NB4 (cell line): ENCODE measurements at regions not wholly inside any gene's neighbourhood (a gene's known extent, or its start where the extent isn't known, plus 50 kb on each side); places are given as distances from the start of the nearest gene placed in this dataset.

Experiments used
- DNase-seq: peaks from one replicate; pipeline ENCODE4 v3.0.0; 2010; ENCODE audit warnings: low read depth
- H3K4me3 ChIP-seq: one replicate; pipeline ENCODE4 v1.5.1; 2011; ENCODE audit warnings: mild to moderate bottlenecking, low read depth, low read length, moderate library complexity
- MYC ChIP-seq: IDR thresholded peaks from 2 replicates; pipeline ENCODE4 v1.6.1; 2011; ENCODE audit warnings: low read depth, low read length
- POLR2A ChIP-seq: IDR thresholded peaks from 2 replicates; pipeline ENCODE4 v1.6.1; 2011; ENCODE audit warnings: mild to moderate bottlenecking; ENCODE audit not compliant: insufficient read length; ENCODE audit errors: extremely low read depth
- TF ChIP-seq, protein P1 (sequence below): IDR thresholded peaks from one replicate; pipeline ENCODE4 v1.5.1; 2012; ENCODE audit warnings: low read depth, low read length
- TF ChIP-seq, protein P2 (sequence below): IDR thresholded peaks from 2 replicates; pipeline ENCODE4 v1.6.1; 2011; ENCODE audit warnings: low read depth, low read length

DNA sequence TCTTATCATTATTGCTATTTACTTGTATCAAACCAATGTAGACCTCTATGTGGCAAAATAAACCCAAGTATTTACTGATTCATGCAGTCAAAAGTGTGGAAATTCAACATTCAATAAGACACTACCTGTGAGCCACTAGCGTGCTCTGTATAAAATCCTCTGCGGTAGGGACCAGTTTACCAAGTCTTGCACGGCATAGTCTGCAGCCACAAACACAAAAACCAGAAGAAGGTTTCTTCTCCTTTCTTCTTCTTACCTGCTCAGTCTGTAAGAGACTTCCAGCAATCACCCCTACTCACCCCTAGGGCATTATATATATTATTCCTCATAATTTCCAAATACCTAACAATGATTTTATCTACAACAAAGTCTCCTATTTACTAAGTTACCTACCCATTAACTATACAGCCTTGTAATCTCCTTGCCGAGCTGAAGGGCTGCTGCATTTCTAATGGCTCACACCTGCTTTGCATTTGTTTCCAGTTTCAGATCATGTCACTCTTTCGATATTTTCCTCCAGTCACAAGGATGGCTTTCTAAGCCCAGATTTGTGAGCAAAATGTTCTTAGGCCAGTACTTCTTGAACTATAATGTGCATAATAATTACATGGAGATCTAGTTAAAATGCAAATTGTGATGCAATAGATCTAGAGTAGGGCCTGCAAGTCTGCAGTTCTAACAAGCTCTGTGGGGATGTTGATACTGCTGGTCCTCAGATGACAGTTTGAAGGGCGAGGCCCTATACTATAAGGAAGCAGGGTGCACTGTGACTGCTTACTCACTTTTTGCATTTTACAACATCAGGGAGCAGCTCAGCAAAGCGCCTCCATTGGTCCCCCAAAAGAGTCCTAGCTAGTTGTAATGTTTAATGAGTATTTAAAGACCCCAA, 191.9 kb upstream of the DDI1 start:
- no peak overlapping the region for H3K4me3 ChIP-seq
- TF ChIP-seq, protein P1, sequence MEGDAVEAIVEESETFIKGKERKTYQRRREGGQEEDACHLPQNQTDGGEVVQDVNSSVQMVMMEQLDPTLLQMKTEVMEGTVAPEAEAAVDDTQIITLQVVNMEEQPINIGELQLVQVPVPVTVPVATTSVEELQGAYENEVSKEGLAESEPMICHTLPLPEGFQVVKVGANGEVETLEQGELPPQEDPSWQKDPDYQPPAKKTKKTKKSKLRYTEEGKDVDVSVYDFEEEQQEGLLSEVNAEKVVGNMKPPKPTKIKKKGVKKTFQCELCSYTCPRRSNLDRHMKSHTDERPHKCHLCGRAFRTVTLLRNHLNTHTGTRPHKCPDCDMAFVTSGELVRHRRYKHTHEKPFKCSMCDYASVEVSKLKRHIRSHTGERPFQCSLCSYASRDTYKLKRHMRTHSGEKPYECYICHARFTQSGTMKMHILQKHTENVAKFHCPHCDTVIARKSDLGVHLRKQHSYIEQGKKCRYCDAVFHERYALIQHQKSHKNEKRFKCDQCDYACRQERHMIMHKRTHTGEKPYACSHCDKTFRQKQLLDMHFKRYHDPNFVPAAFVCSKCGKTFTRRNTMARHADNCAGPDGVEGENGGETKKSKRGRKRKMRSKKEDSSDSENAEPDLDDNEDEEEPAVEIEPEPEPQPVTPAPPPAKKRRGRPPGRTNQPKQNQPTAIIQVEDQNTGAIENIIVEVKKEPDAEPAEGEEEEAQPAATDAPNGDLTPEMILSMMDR, result no peak
- TF ChIP-seq, protein P2, sequence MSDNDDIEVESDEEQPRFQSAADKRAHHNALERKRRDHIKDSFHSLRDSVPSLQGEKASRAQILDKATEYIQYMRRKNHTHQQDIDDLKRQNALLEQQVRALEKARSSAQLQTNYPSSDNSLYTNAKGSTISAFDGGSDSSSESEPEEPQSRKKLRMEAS, result no peak
- TF ChIP-seq MYC (no peak), POLR2A (no peak)
- DNase-seq, result no peak

DNA sequence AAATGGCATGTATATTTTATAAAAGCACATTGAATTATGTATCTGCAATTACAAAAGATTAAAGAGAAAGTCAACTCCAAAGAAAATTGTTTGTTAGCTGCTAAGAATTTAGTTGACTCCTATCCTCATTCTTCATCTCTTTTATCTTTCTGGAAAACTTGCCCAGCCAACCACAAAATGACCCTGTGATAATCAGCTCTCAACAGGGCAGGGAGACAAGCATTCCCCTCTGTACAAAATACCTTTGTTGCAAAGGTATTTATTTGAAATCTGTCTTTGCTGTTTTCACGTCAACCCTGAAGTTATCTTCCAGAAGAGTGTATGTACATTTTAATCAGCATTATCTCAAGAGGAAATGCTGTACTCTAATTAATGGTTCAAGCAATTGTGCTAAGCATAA, 191.1 kb upstream of the DDI1 start:
- no peak for TF ChIP-seq MYC
- TF ChIP-seq POLR2A, result no peak
- TF ChIP-seq, protein P2, result no peak
- TF ChIP-seq, protein P1, result no peak
- DNase-seq, result no peak
- no peak overlapping the region for H3K4me3 ChIP-seq

DNA sequence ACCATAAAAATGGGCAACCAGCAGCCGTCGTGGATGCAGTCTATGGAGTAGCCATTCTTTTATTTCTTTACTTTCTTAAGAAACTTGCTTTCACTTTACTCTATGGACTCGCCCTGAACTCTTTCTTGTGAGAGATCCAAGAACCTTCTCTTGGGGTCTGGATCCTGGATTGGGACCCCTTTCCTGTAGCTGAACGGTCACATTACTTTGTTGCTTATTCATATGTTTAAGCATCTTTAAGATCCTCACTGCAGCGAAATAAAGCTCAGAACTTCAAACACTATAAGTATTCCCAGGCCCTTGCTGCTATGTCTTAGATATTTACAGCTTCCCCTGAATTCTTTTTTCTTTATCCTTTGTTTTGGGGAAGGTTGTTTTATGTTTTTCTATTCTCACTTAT, 187.8 kb upstream of the DDI1 start:
- DNase-seq, result no peak
- no peak overlapping the region for H3K4me3 ChIP-seq
- TF ChIP-seq, protein P2, result no peak
- TF ChIP-seq, protein P1, result no peak

DNA sequence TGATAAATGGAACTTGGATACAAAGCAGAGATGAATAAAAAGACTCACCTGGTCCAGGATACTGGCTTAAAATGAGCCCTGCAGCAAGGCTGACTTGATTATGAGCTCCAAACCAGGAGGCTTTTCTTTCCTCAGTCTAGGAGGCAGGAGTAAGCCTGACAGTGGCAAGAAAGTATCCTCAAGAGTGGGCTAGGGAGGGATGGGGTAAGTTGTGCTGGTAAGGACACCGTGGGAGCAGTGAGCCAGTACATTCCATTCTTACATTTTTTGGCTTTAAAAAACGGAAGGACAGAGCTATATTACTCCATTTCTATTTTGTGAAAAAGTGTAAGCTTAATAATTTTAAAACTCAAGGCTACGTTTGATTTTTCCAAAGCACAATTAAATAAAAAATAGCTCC, 187.1 kb upstream of the DDI1 start:
- DNase-seq, result no peak
- no peak overlapping the region for H3K4me3 ChIP-seq
- TF ChIP-seq MYC, result no peak
- TF ChIP-seq, protein P1, result no peak
- TF ChIP-seq, protein P2, result no peak
- no peak for TF ChIP-seq POLR2A

DNA sequence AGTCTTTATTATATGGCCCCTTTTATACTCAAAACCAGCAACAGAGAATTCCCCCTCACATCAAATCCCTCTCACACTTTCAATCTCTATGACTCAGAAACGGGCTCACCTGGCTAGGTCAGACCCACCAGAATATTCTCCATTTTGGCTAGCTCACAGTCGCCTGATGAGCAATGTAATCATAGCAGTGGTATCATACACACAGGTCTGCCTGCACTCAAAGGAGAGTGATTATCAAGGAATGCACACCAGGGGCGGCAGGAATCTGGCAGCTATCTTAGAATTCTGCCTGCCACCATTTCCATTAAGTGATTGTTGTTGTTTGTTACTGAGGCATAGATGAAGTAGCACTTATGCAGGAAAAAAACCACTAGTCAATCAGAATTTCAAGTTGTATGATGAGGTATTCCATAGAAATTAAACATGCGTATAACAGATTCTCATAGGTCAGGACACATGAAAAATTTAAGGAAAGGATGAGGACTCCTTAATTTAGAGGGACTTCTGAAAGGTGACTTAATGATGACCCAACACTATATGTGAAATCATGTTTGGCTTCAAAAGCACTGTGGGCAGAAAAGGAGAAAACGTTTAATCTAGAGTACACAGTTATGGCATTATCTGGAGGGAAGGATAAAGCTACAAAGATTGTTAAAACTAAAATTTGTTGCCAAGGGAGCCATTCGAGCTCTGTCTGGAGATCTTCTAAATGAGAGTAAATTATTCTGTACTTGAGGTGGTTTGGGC, 185.8 kb upstream of the DDI1 start:
- TF ChIP-seq, protein P1, result no peak
- TF ChIP-seq, protein P2, result no peak
- no peak for TF ChIP-seq POLR2A
- no peak for TF ChIP-seq MYC
- no peak overlapping the region for H3K4me3 ChIP-seq
- DNase-seq, result no peak
